ENCODE measurements at regions not wholly inside any gene's neighbourhood (a gene's known extent, or its start where the extent isn't known, plus 50 kb on each side); places are given as distances from the start of the nearest gene placed in this dataset.
"Not testable (repeated sequence)": the region's sequence is repeated elsewhere in the genome, so short reads cannot be mapped to it uniquely, and the experiment has no call there.

GRCh38 chr1:244300029-244300375 lies 151.7 kb downstream of the ADSS2 start:
- not testable (repeated sequence) for TF ChIP-seq CTCF, POLR2A (IDR thresholded peaks at IDR 0.05)
